H1 (cell line): ENCODE measurements at regions not wholly inside any gene's neighbourhood (a gene's known extent, or its start where the extent isn't known, plus 50 kb on each side); places are given as distances from the start of the nearest gene placed in this dataset.

Experiments used
- CTCF ChIA-PET: fragments of 300-600 bp; sonication (Branson Sonifier 250); formaldehyde crosslinking; loops from one replicate; lab custom pipeline; 2021; ENCODE audit not compliant: partially characterized antibody; lab: Charles Lee
- POLR2A ChIA-PET: fragments of 300-600 bp; sonication (Branson Sonifier 250); formaldehyde crosslinking; loops from one replicate; lab custom pipeline; 2021; ENCODE audit warnings: inconsistent platforms; ENCODE audit not compliant: partially characterized antibody; lab: Charles Lee
- DNase-seq, 2 experiments: peaks; one replicate each; pipeline versions ENCODE4 v3.0.0 to v3.0.0-alpha.2; 2010 to 2022; ENCODE audit warnings: low spot score in 2 of 2, low read depth in 1 of 2, mixed read lengths in 1 of 2
- FAIRE-seq: peaks from 2 replicates; lab custom pipeline; 2011; peaks lifted over from hg19 to GRCh38; lab: Jason Lieb, UNC
- H2AFZ ChIP-seq: 2 replicates; pipeline ENCODE4 v1.8.1; 2012; ENCODE audit warnings: low read length, inconsistent platforms
- H2AK5ac ChIP-seq: 2 replicates; pipeline ENCODE4 v1.6.1; 2013; ENCODE audit warnings: low read depth, low read length
- H2BK120ac ChIP-seq: replicated peaks from 2 replicates; pipeline ENCODE3; 2013; ENCODE audit warnings: low read depth, low read length, inconsistent platforms
- H2BK12ac ChIP-seq: 2 replicates; pipeline ENCODE4 v1.6.1; 2013; ENCODE audit warnings: low read depth, low read length
- H2BK15ac ChIP-seq: 2 replicates; pipeline ENCODE4 v1.6.1; 2013; ENCODE audit warnings: low read length
- H2BK20ac ChIP-seq: 2 replicates; pipeline ENCODE4 v1.6.1; 2013; ENCODE audit warnings: low read length
- H2BK5ac ChIP-seq: 2 replicates; pipeline ENCODE4 v1.6.1; 2013; ENCODE audit warnings: low read depth, low read length
- H3K14ac ChIP-seq: 2 replicates; pipeline ENCODE4 v1.6.1; 2013; ENCODE audit warnings: inconsistent platforms; ENCODE audit not compliant: insufficient read length
- H3K18ac ChIP-seq: 2 replicates; pipeline ENCODE4 v1.6.1; 2013; ENCODE audit warnings: low read length; ENCODE audit errors: extremely low read depth
- H3K23ac ChIP-seq: 2 replicates; pipeline ENCODE4 v1.6.1; 2013; ENCODE audit warnings: inconsistent platforms; ENCODE audit not compliant: insufficient read length
- H3K23me2 ChIP-seq: 2 replicates; pipeline ENCODE4 v1.6.1; 2013; ENCODE audit warnings: low read depth, low read length
- H3K27ac ChIP-seq: 2 replicates; pipeline ENCODE4 v1.6.1; 2011; ENCODE audit warnings: low read depth, low read length, inconsistent platforms
- H3K27me3 ChIP-seq, 4 experiments: replicated peaks in 1 of 4; 1 replicate in 1 of 4; 2 replicates in 3 of 4; pipeline versions ENCODE4 v1.6.1 to v1.8.1; 2011 to 2013; ENCODE audit warnings: low read length in 3 of 4, mild to moderate bottlenecking in 3 of 4, inconsistent platforms in 2 of 4, mixed read lengths in 2 of 4, moderate library complexity in 1 of 4; ENCODE audit not compliant: control insufficient read depth in 3 of 4, insufficient read depth in 3 of 4; ENCODE audit errors: extremely low read depth in 1 of 4
- H3K36me3 ChIP-seq, 4 experiments: 2 replicates each; pipeline versions ENCODE4 v1.6.1 to v1.8.1; 2011 to 2013; ENCODE audit warnings: mild to moderate bottlenecking in 4 of 4, low read length in 3 of 4, moderate library complexity in 2 of 4, control low read depth in 1 of 4, inconsistent platforms in 1 of 4; ENCODE audit not compliant: insufficient read depth in 4 of 4, control insufficient read depth in 2 of 4
- H3K4ac ChIP-seq: replicated peaks from 2 replicates; pipeline ENCODE3; 2013; ENCODE audit warnings: low read length, low read depth, mixed read lengths, inconsistent platforms; ENCODE audit not compliant: insufficient read length
- H3K4me1 ChIP-seq, 4 experiments: replicated peaks in 1 of 4; 1 replicate in 1 of 4; 2 replicates in 3 of 4; pipeline versions ENCODE4 v1.6.1 to v1.8.1; 2011 to 2013; ENCODE audit warnings: low read length in 3 of 4, inconsistent platforms in 2 of 4, mixed read lengths in 1 of 4; ENCODE audit not compliant: insufficient read depth in 4 of 4, control insufficient read depth in 3 of 4
- H3K4me2 ChIP-seq, 2 experiments: 2 replicates each; pipeline versions ENCODE4 v1.6.1 to v1.8.1; 2011 to 2013; ENCODE audit warnings: low read depth in 2 of 2, low read length in 2 of 2, control low read depth in 1 of 2, inconsistent platforms in 1 of 2, mild to moderate bottlenecking in 1 of 2; ENCODE audit not compliant: insufficient read depth in 1 of 2
- H3K4me3 ChIP-seq, 4 experiments: fragments of 200-600, 300-600 bp in 1 of 4; sonication (generic), shearing (Covaris generic), sonication (Bioruptor Twin) in 1 of 4; 2 replicates each; pipeline versions ENCODE4 v1.5.1 to v1.8.1; 2011 to 2016; ENCODE audit warnings: low read length in 4 of 4, low read depth in 3 of 4, control low read depth in 2 of 4, inconsistent platforms in 2 of 4, mild to moderate bottlenecking in 2 of 4, mixed read lengths in 1 of 4, moderate library complexity in 1 of 4; ENCODE audit not compliant: insufficient read depth in 2 of 4; ENCODE audit errors: extremely low read depth in 1 of 4
- H3K56ac ChIP-seq: replicated peaks from 2 replicates; pipeline ENCODE3; 2013; ENCODE audit warnings: low read depth, mild to moderate bottlenecking, mixed read lengths, low read length, inconsistent platforms; ENCODE audit not compliant: insufficient read length
- H3K79me1 ChIP-seq: 2 replicates; pipeline ENCODE4 v1.6.1; 2013; ENCODE audit warnings: low read depth, low read length, control low read depth
- H3K79me2 ChIP-seq, 2 experiments: 2 replicates each; pipeline versions ENCODE4 v1.6.1 to v1.8.1; 2012 to 2013; ENCODE audit warnings: low read length in 2 of 2, mild to moderate bottlenecking in 2 of 2, inconsistent platforms in 1 of 2; ENCODE audit not compliant: insufficient read depth in 2 of 2, control insufficient read depth in 1 of 2
- H3K9ac ChIP-seq, 4 experiments: replicated peaks in 1 of 4; 1 replicate in 1 of 4; 2 replicates in 3 of 4; pipeline versions ENCODE4 v1.6.1 to v1.8.1; 2011 to 2013; ENCODE audit warnings: low read depth in 3 of 4, low read length in 3 of 4, control low read depth in 2 of 4, mild to moderate bottlenecking in 2 of 4, moderate library complexity in 2 of 4, inconsistent platforms in 1 of 4; ENCODE audit errors: extremely low read depth in 1 of 4
- H3K9me3 ChIP-seq, 2 experiments: 2 replicates each; pipeline versions ENCODE4 v1.6.1 to v1.8.1; 2012 to 2013; ENCODE audit warnings: mild to moderate bottlenecking in 2 of 2, moderate library complexity in 2 of 2, control low read depth in 1 of 2, inconsistent platforms in 1 of 2, low read depth in 1 of 2, low read length in 1 of 2, mixed read lengths in 1 of 2; ENCODE audit not compliant: insufficient read depth in 2 of 2
- H4K20me1 ChIP-seq, 2 experiments: replicated peaks in 1 of 2; 2 replicates each; pipeline versions ENCODE3 to v1.8.1; 2011 to 2013; ENCODE audit warnings: inconsistent platforms in 2 of 2, low read length in 2 of 2, mild to moderate bottlenecking in 1 of 2; ENCODE audit not compliant: insufficient read depth in 2 of 2, control insufficient read depth in 1 of 2
- H4K5ac ChIP-seq: 2 replicates; pipeline ENCODE4 v1.6.1; 2013; ENCODE audit warnings: low read length, low read depth, mixed read lengths, inconsistent platforms; ENCODE audit not compliant: insufficient read length
- H4K8ac ChIP-seq: 2 replicates; pipeline ENCODE4 v1.8.0; 2013; ENCODE audit warnings: mild to moderate bottlenecking, moderate library complexity, low read length, inconsistent platforms; ENCODE audit not compliant: insufficient read depth; ENCODE audit errors: extremely low read depth
- H4K91ac ChIP-seq: replicated peaks from 2 replicates; pipeline ENCODE3; 2013; ENCODE audit warnings: low read length, mixed read lengths, inconsistent platforms; ENCODE audit not compliant: insufficient read length
- CEBPB ChIP-seq: IDR thresholded peaks from 2 replicates; pipeline ENCODE4 v1.6.1; 2012; ENCODE audit warnings: low read depth, low read length
- RAD21 ChIP-seq, 2 experiments: IDR thresholded peaks in 1 of 2; conservative IDR thresholded peaks in 1 of 2; 2 replicates each; pipeline ENCODE4 v1.6.1; 2011; ENCODE audit warnings: low read depth in 2 of 2, low read length in 2 of 2, improper control_type of control experiment in 1 of 2, inconsistent platforms in 1 of 2, mild to moderate bottlenecking in 1 of 2, moderate library complexity in 1 of 2
- WGBS, 2 experiments: shearing (Covaris generic) in 1 of 2; methylation state at CpG; one replicate each; pipeline versions ENCODE4 v1.1.6 to v1.1.7; 2013 to 2015; ENCODE audit warnings: low lambda C conversion rate in 2 of 2, mixed read lengths in 2 of 2, inconsistent platforms in 1 of 2, low coverage in 1 of 2, missing lambda C conversion rate in 1 of 2; ENCODE audit not compliant: insufficient replicate concordance in 2 of 2, insufficient coverage in 1 of 2, insufficient read length in 1 of 2; ENCODE audit errors: extremely low coverage in 1 of 2, missing lambda C conversion rate in 1 of 2; 5-methylcytosine and 5-hydroxymethylcytosine counted together

- Histone ChIP-seq H2BK12ac (no peak overlapping the region), H2BK15ac (no peak overlapping the region), H3K79me2 (no peaks in the 10 kb centered on the region), H3K4me2 (no peak overlapping the region), H2AFZ (no peak overlapping the region), H3K9me3 (no peaks in the 10 kb centered on the region), H3K36me3 (no peaks in the 10 kb centered on the region), H4K5ac (no peak overlapping the region), H4K8ac (no peak overlapping the region), H2BK5ac (no peak overlapping the region), H3K4ac (no peak overlapping the region), H3K27ac (no peak overlapping the region), H4K20me1 (no peaks in the 10 kb centered on the region), H2BK20ac (no peak overlapping the region), H3K4me1 (no peaks in the 10 kb centered on the region), H4K91ac (no peak overlapping the region), H3K56ac (no peak overlapping the region), H3K9ac (no peak overlapping the region), H3K79me1 (no peaks in the 10 kb centered on the region), H3K23ac (no peak overlapping the region), H3K4me3 (no peak overlapping the region), H3K27me3 (no peaks in the 10 kb centered on the region), H2AK5ac (no peak overlapping the region), H3K23me2 (no peaks in the 10 kb centered on the region), H3K18ac (no peak overlapping the region), H3K14ac (no peak overlapping the region), H2BK120ac (no peak overlapping the region)
- CTCF ChIA-PET, result interaction anchor here (1.0 kb wide), 1 partner anchor 148 kb away, joined by 4 read pairs; no protein-coding TSS in a partner anchor
- TF ChIP-seq RAD21 (IDR thresholded peaks at IDR 0.05 in 1 of 2, conservative IDR thresholded peaks at IDR 0.05 in 1 of 2; ENCODE audit: low read depth in 2 of 2, low read length in 2 of 2) (no peak), CEBPB (no peak)
- POLR2A ChIA-PET, result no interaction called here
- no peak for DNase-seq
- no peak for FAIRE-seq
- WGBS, 2 experiments, result 81% methylated on average over 6 of the region's 6 CpGs; no CpG with 5 or more reads in 1 of the 2 experiments
These were observed 50.1 kb upstream of the ACSL4 start for GRCh38 chrX:109782994-109783700.
